SU-DHL-6 (cell line): ENCODE measurements at regions not wholly inside any gene's neighbourhood (a gene's known extent, or its start where the extent isn't known, plus 50 kb on each side); places are given as distances from the start of the nearest gene placed in this dataset.
"Not testable (repeated sequence)": the region's sequence is repeated elsewhere in the genome, so short reads cannot be mapped to it uniquely, and the experiment has no call there.

Experiments used
- H2AFZ ChIP-seq: fragments of 200-600 bp; sonication (generic); 2 replicates; pipeline ENCODE4 v1.6.1; 2014; ENCODE audit warnings: low read depth, mild to moderate bottlenecking, moderate library complexity, mixed read lengths, antibody characterized with exemption, low read length; ENCODE audit not compliant: severe bottlenecking
- H3F3A ChIP-seq: fragments of 200-600 bp; shearing (Covaris generic); 2 replicates; pipeline ENCODE4 v1.6.0; 2016; ENCODE audit warnings: antibody characterized with exemption, mild to moderate bottlenecking; ENCODE audit not compliant: insufficient read depth
- H3K27ac ChIP-seq: fragments of 200-600 bp; sonication (generic); 2 replicates; pipeline ENCODE4 v1.5.1; 2016; ENCODE audit warnings: low read depth, mild to moderate bottlenecking, low read length, moderate library complexity, mixed read lengths
- H3K27me3 ChIP-seq: fragments of 200-600 bp; sonication (generic), shearing (Covaris generic); 2 replicates; pipeline ENCODE4 v1.6.0; 2014; ENCODE audit warnings: mild to moderate bottlenecking, low read length
- H3K36me3 ChIP-seq: fragments of 200-600 bp; sonication (generic); 2 replicates; pipeline ENCODE4 v1.6.1; 2014; ENCODE audit warnings: mild to moderate bottlenecking, low read length, mixed read lengths
- H3K4me2 ChIP-seq: fragments of 300-600, 200-600 bp; shearing (Covaris generic), sonication (generic); 2 replicates; pipeline ENCODE4 v1.6.0; 2014; ENCODE audit warnings: low read length, low read depth, mild to moderate bottlenecking; ENCODE audit not compliant: poor library complexity, severe bottlenecking
- H3K4me3 ChIP-seq: fragments of 200-600 bp; sonication (generic); 2 replicates; pipeline ENCODE4 v1.5.1; 2014; ENCODE audit warnings: antibody characterized with exemption, low read length, mild to moderate bottlenecking, mixed read lengths; ENCODE audit not compliant: insufficient read depth, poor library complexity, severe bottlenecking
- H3K79me2 ChIP-seq: fragments of 200-600 bp; sonication (generic); 2 replicates; pipeline ENCODE4 v1.6.1; 2014; ENCODE audit warnings: mild to moderate bottlenecking, low read length, moderate library complexity; ENCODE audit not compliant: insufficient read depth
- H3K9ac ChIP-seq: fragments of 200-600 bp; sonication (generic); 2 replicates; pipeline ENCODE4 v1.7.0; 2014; ENCODE audit warnings: mild to moderate bottlenecking, low read length
- H3K9me2 ChIP-seq: fragments of 200-600 bp; sonication (generic); replicated peaks from 2 replicates; pipeline ENCODE4 v1.6.1; 2014; ENCODE audit warnings: low read length; ENCODE audit not compliant: insufficient read depth
- H3K9me3 ChIP-seq: fragments of 200-600 bp; sonication (generic); 2 replicates; pipeline ENCODE4 v1.6.1; 2014; ENCODE audit warnings: low read length, mixed read lengths; ENCODE audit not compliant: insufficient read depth
- H4K20me1 ChIP-seq: fragments of 200-600 bp; sonication (generic); 2 replicates; pipeline ENCODE4 v1.6.1; 2014; ENCODE audit warnings: low read depth, mild to moderate bottlenecking, antibody characterized with exemption, low read length, moderate library complexity, mixed read lengths
- EZH2phosphoT487 ChIP-seq: fragments of 200-600 bp; sonication (generic), shearing (Covaris generic); conservative IDR thresholded peaks from 2 replicates; pipeline ENCODE4 v1.6.1; 2018; ENCODE audit warnings: mild to moderate bottlenecking, antibody characterized with exemption, low read length, moderate library complexity, mixed read lengths
- TF ChIP-seq, protein P1 (sequence below): fragments of 200-600 bp; sonication (generic); IDR thresholded peaks from one replicate; pipeline ENCODE4 v1.5.1; 2017; ENCODE audit warnings: antibody characterized with exemption, mild to moderate bottlenecking, low read length, moderate library complexity; ENCODE audit not compliant: insufficient read depth, poor library complexity, severe bottlenecking

DNA sequence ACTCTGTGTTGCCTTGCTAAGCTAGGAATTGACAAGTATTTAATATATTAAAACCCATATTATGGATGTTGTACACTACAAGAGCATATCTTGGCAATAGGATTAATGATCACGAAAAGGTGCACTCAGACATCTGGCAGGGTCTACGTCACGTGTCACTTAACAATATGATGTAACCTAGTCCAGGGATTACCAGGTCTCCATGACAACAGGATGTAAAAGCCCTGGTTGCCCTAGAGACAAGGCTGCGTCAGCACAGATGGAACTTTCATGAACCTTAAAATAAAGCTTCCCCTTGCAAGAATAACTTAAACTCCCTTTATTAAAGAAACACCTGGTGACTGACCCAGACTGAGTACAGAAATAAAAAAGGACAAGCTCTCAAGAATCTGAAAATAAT lies 717.8 kb downstream of the CDH18 start:
- Histone ChIP-seq H3K9me3 (peaks cover 22% of the 10 kb centered on the region; the same call in 1 of the 2 replicates), H3K4me3 (peak overlapping the region; percentile 24), H3K36me3 (peaks cover 8% of the 10 kb centered on the region), H3F3A (peaks cover 33% of the 10 kb centered on the region), H4K20me1 (no peaks in the 10 kb centered on the region), H3K27me3 (no peaks in the 10 kb centered on the region), H2AFZ (peak overlapping the region; percentile 5), H3K79me2 (no peaks in the 10 kb centered on the region), H3K27ac (peak overlapping the region; percentile 91), H3K9me2 (no peaks in the 10 kb centered on the region), H3K4me2 (peak overlapping the region; percentile 43), H3K9ac (peak overlapping the region; percentile 17; the same call in 1 of the 2 replicates)
- TF ChIP-seq EZH2phosphoT487 = no peak
- TF ChIP-seq, protein P1, sequence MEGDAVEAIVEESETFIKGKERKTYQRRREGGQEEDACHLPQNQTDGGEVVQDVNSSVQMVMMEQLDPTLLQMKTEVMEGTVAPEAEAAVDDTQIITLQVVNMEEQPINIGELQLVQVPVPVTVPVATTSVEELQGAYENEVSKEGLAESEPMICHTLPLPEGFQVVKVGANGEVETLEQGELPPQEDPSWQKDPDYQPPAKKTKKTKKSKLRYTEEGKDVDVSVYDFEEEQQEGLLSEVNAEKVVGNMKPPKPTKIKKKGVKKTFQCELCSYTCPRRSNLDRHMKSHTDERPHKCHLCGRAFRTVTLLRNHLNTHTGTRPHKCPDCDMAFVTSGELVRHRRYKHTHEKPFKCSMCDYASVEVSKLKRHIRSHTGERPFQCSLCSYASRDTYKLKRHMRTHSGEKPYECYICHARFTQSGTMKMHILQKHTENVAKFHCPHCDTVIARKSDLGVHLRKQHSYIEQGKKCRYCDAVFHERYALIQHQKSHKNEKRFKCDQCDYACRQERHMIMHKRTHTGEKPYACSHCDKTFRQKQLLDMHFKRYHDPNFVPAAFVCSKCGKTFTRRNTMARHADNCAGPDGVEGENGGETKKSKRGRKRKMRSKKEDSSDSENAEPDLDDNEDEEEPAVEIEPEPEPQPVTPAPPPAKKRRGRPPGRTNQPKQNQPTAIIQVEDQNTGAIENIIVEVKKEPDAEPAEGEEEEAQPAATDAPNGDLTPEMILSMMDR = no peak

DNA sequence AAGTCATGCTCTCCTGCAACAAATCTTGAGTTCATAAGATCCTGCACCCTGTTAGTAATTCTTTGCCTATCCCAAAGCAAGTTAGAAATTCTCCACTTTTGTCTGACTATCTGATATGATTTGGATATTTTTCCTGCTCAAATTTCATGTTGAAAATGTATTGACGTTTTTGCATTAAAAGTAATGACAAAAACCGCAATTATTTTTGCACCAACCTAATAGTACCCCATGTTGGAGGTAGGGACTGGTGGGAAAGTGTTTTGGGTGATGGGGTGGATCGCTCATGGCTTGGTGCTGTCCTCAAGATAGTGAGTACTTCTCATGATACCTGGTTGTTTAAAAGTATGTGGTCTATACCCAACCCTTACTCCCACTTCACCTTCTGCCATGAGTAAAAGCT lies 713.4 kb downstream of the CDH18 start:
- no peaks in the 10 kb centered on the region for H3K79me2 ChIP-seq
- no peaks in the 10 kb centered on the region for H4K20me1 ChIP-seq
- TF ChIP-seq EZH2phosphoT487 = no peak
- TF ChIP-seq, protein P1 = no peak
- H3K4me2 ChIP-seq = no peak overlapping the region
- H2AFZ ChIP-seq = no peak overlapping the region
- H3K9me2 ChIP-seq = no peaks in the 10 kb centered on the region
- H3K27ac ChIP-seq = no peak overlapping the region
- no peaks in the 10 kb centered on the region for H3K27me3 ChIP-seq
- peaks cover 7% of the 10 kb centered on the region for H3K36me3 ChIP-seq
- H3K4me3 ChIP-seq = no peak overlapping the region
- peaks cover 13% of the 10 kb centered on the region for H3F3A ChIP-seq
- peaks cover 26% of the 10 kb centered on the region; the same call in 1 of the 2 replicates for H3K9me3 ChIP-seq
- H3K9ac ChIP-seq = no peak overlapping the region

- Histone ChIP-seq H3K27me3 (no peaks in the 10 kb centered on the region), H2AFZ (no peak overlapping the region), H3K9me3 (peaks cover 6% of the 10 kb centered on the region; the same call in 1 of the 2 replicates), H3K79me2 (no peaks in the 10 kb centered on the region), H4K20me1 (no peaks in the 10 kb centered on the region), H3K9me2 (no peaks in the 10 kb centered on the region), H3F3A (no peaks in the 10 kb centered on the region), H3K4me3 (no peak overlapping the region), H3K27ac (no peak overlapping the region), H3K36me3 (no peaks in the 10 kb centered on the region), H3K9ac (no peak overlapping the region), H3K4me2 (no peak overlapping the region)
- no peak for TF ChIP-seq EZH2phosphoT487
- TF ChIP-seq, protein P1 = no peak
Measured at GRCh38 chr5:19285286-19285685, 702.7 kb downstream of the CDH18 start.

GRCh38 chr5:19287548-19288277 lies 700.3 kb downstream of the CDH18 start:
- not testable (repeated sequence) for H2AFZ ChIP-seq, H3K4me2 ChIP-seq, H3K27me3 ChIP-seq, H3K27ac ChIP-seq, H3K9ac ChIP-seq, H3F3A ChIP-seq, H3K4me3 ChIP-seq, H3K9me2 ChIP-seq, H3K79me2 ChIP-seq, H3K36me3 ChIP-seq, H3K9me3 ChIP-seq, H4K20me1 ChIP-seq

DNA sequence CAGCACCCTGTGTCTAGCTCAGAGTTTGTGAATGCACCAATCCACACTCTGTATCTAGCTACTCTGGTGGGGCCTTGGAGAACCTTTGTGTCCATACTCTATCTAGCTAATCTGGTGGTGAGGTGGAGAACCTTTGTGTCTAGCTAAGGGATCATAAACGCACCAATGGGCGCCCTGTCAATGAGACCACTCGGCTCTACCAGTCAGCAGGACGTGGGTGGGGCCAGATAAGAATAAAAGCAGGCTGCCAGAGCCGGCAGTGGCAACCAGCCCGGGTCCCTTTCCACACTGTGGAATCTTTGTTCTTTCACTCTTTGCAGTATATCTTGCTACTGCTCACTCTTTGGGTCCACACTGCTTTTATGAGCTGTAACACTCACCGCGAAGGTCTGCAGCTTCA lies 699.7 kb downstream of the CDH18 start:
- H3K9ac ChIP-seq, H3F3A ChIP-seq, H3K36me3 ChIP-seq: not testable (repeated sequence)

More for the DNA sequence above, 699.7 kb downstream of the CDH18 start:
- not testable (repeated sequence) for H4K20me1 ChIP-seq, H3K27ac ChIP-seq, H3K4me3 ChIP-seq, H3K9me2 ChIP-seq, H3K4me2 ChIP-seq, H2AFZ ChIP-seq, H3K79me2 ChIP-seq, H3K9me3 ChIP-seq, H3K27me3 ChIP-seq
